K562 (cell line): ENCODE measurements at regions not wholly inside any gene's neighbourhood (a gene's known extent, or its start where the extent isn't known, plus 50 kb on each side); places are given as distances from the start of the nearest gene placed in this dataset.

Experiments
- ATAC-seq: fragments of 200-7000 bp; cut with Tn5 transposase; 3 replicates; pipeline ENCODE4 v1.9.1; 2020; ENCODE audit warnings: moderate library complexity
- BruUV-seq: library from RNA; stranded (reverse); fragments of 400-500 nt; replicated peaks from 2 replicates; lab custom pipeline; 2021; lab: Mats Ljungman, UMichigan
- CTCF ChIA-PET: fragments of 300-600 bp; formaldehyde crosslinking; extraction: SDS; loops from one replicate; lab custom pipeline; 2021; ENCODE audit warnings: low intra/inter-chr PET ratio; lab: Yijun Ruan, JAX
- POLR2A ChIA-PET: fragments of 300-600, 350-650 bp; sonication (Branson Sonifier 250); formaldehyde crosslinking; extraction: SDS; loops from one replicate; lab custom pipeline; 2021; ENCODE audit warnings: antibody characterized with exemption, inconsistent platforms; lab: Yijun Ruan, JAX
- DNase-seq, 4 experiments: peaks; one replicate each; pipeline versions ENCODE4 v3.0.0 to v3.0.0-alpha.2; 2011 to 2018; ENCODE audit warnings: low spot score in 3 of 4, mixed read lengths in 3 of 4; ENCODE audit errors: extremely low read depth in 1 of 4
- FAIRE-seq: peaks from 2 replicates; lab custom pipeline; 2011; peaks lifted over from hg19 to GRCh38; lab: Jason Lieb, UNC
- H2AFZ ChIP-seq: 2 replicates; pipeline ENCODE4 v1.6.0; 2011; ENCODE audit warnings: low read depth, low read length, control low read depth, inconsistent platforms
- H3K27ac ChIP-seq: fragments of 200-600 bp; 3 replicates; pipeline ENCODE4 v1.8.0; 2011; ENCODE audit warnings: low read depth, mild to moderate bottlenecking, control low read depth, inconsistent platforms, low read length, moderate library complexity, mixed read lengths; ENCODE audit errors: extremely low read depth
- H3K27me3 ChIP-seq, 2 experiments: fragments of 300-600 bp in 1 of 2; 2 replicates in 1 of 2; 3 replicates in 1 of 2; pipeline versions ENCODE4 v1.6.0 to v1.8.0; 2011; ENCODE audit warnings: inconsistent platforms in 2 of 2, low read length in 2 of 2, mild to moderate bottlenecking in 1 of 2, mixed read lengths in 1 of 2, moderate library complexity in 1 of 2; ENCODE audit not compliant: control insufficient read depth in 2 of 2, insufficient read depth in 2 of 2
- H3K36me3 ChIP-seq: fragments of 300-600 bp; 3 replicates; pipeline ENCODE4 v1.8.0; 2011; ENCODE audit warnings: mild to moderate bottlenecking, low read length, inconsistent platforms; ENCODE audit not compliant: control insufficient read depth, insufficient read depth
- H3K4me1 ChIP-seq, 2 experiments: fragments of 200-600 bp in 1 of 2; replicated peaks in 1 of 2; 2 replicates in 1 of 2; 3 replicates in 1 of 2; pipeline versions ENCODE4 v1.5.1 to v1.8.0; 2011; ENCODE audit warnings: inconsistent platforms in 2 of 2, low read length in 2 of 2, mild to moderate bottlenecking in 1 of 2, mixed read lengths in 1 of 2, moderate library complexity in 1 of 2; ENCODE audit not compliant: control insufficient read depth in 2 of 2, insufficient read depth in 2 of 2
- H3K4me2 ChIP-seq: 2 replicates; pipeline ENCODE4 v1.6.1; 2011; ENCODE audit warnings: low read length, control low read depth, inconsistent platforms, mixed read lengths; ENCODE audit not compliant: insufficient read depth
- H3K4me3 ChIP-seq: fragments of 200-600 bp; sonication (generic), shearing (Covaris generic); 2 replicates; pipeline ENCODE4 v1.5.1; 2016; ENCODE audit warnings: control low read depth, inconsistent platforms
- H3K79me2 ChIP-seq: fragments of 200-600 bp; 3 replicates; pipeline ENCODE4 v1.8.0; 2011; ENCODE audit warnings: low read length, inconsistent platforms; ENCODE audit not compliant: control insufficient read depth, insufficient read depth
- H3K9ac ChIP-seq, 2 experiments: 2 replicates each; pipeline versions ENCODE4 v1.6.0 to v1.6.1; 2011; ENCODE audit warnings: low read depth in 2 of 2, low read length in 2 of 2, control low read depth in 1 of 2, inconsistent platforms in 1 of 2, mild to moderate bottlenecking in 1 of 2, mixed read lengths in 1 of 2; ENCODE audit not compliant: insufficient read depth in 1 of 2
- H3K9me1 ChIP-seq: one replicate; pipeline ENCODE4 v1.6.0; 2011; ENCODE audit warnings: inconsistent platforms, mild to moderate bottlenecking, low read length, moderate library complexity; ENCODE audit not compliant: control insufficient read depth, insufficient read depth
- H3K9me3 ChIP-seq: replicated peaks from 2 replicates; pipeline ENCODE4 v1.5.1; 2011; ENCODE audit warnings: low read depth, low read length, inconsistent platforms; ENCODE audit not compliant: control insufficient read depth, insufficient read depth
- H4K20me1 ChIP-seq: replicated peaks from 2 replicates; pipeline ENCODE4 v1.6.1; 2011; ENCODE audit warnings: low read length, inconsistent platforms, mixed read lengths; ENCODE audit not compliant: control insufficient read depth, insufficient read depth
- ELF2 ChIP-seq: fragments of 250-450 bp; sonication (Bioruptor Pico); IDR thresholded peaks from 2 replicates; pipeline ENCODE4 v1.5.0; 2021; ENCODE audit warnings: mild to moderate bottlenecking
- FIP1L1 ChIP-seq: fragments of 200-400 bp; formaldehyde crosslinking; IDR thresholded peaks from 2 replicates; pipeline ENCODE4 v1.6.1; 2018; ENCODE audit warnings: mild to moderate bottlenecking, low read depth, low read length; ENCODE audit not compliant: poor library complexity, severe bottlenecking
- FOXJ2 ChIP-seq: fragments of 200-800 bp; sonication (Bioruptor generic); IDR thresholded peaks from 2 replicates; pipeline ENCODE4 v1.6.1; 2016; ENCODE audit warnings: missing genetic modification characterization, missing compliant biosample characterization
- NCOA1 ChIP-seq: fragments of 450-650 bp; IDR thresholded peaks from 2 replicates; pipeline ENCODE4 v1.6.1; 2016; ENCODE audit warnings: low read depth
- NFYB ChIP-seq: IDR thresholded peaks from 2 replicates; pipeline ENCODE4 v1.6.1; 2011; ENCODE audit warnings: mild to moderate bottlenecking, moderate library complexity; ENCODE audit not compliant: insufficient read length; ENCODE audit errors: extremely low read depth
- PREB ChIP-seq: sonication (generic); formaldehyde crosslinking; IDR thresholded peaks from 2 replicates; pipeline ENCODE4 v1.8.1; 2023; ENCODE audit warnings: mild to moderate bottlenecking, missing genetic modification reagents
- ZBTB7A ChIP-seq: IDR thresholded peaks from 2 replicates; pipeline ENCODE4 v1.6.1; 2011; ENCODE audit warnings: low read depth, mild to moderate bottlenecking, low read length, moderate library complexity, borderline replicate concordance; ENCODE audit not compliant: control insufficient read depth
- ZNF12 ChIP-seq: sonication (generic); formaldehyde crosslinking; IDR thresholded peaks from 2 replicates; pipeline ENCODE4 v1.4.0; 2020; ENCODE audit warnings: mild to moderate bottlenecking, missing genetic modification reagents
- ZNF586 ChIP-seq: fragments of 450-650 bp; formaldehyde crosslinking; conservative IDR thresholded peaks from 2 replicates; pipeline ENCODE4 v1.4.0; 2020; ENCODE audit warnings: mild to moderate bottlenecking, moderate library complexity
- WGBS: fragments of 100-300 bp; shearing (Covaris generic); methylation state at CpG from one replicate; pipeline ENCODE4 v1.1.6; 2016; ENCODE audit warnings: low coverage, mixed read lengths; ENCODE audit not compliant: insufficient coverage; ENCODE audit errors: missing lambda C conversion rate; 5-methylcytosine and 5-hydroxymethylcytosine counted together
- in situ Hi-C: fragments of 300-500 bp; cut with MboI; formaldehyde crosslinking; loops from 4 replicates; pipeline ENCODE4 v1.15.0; 2018; ENCODE audit warnings: inconsistent platforms, mixed read lengths
- intact Hi-C: fragments of 100-400 bp; cut with micrococcal nuclease; formaldehyde crosslinking; loops from 2 replicates; pipeline ENCODE4 v1.14.2; 2022
- TF ChIP-seq, protein P1 (sequence below), 2 experiments: fragments of 450-650 bp; IDR thresholded peaks; 2 replicates each; pipeline ENCODE4 v1.6.1; 2018; ENCODE audit warnings: mild to moderate bottlenecking in 2 of 2, low read depth in 1 of 2; ENCODE audit not compliant: partially characterized antibody in 2 of 2

DNA sequence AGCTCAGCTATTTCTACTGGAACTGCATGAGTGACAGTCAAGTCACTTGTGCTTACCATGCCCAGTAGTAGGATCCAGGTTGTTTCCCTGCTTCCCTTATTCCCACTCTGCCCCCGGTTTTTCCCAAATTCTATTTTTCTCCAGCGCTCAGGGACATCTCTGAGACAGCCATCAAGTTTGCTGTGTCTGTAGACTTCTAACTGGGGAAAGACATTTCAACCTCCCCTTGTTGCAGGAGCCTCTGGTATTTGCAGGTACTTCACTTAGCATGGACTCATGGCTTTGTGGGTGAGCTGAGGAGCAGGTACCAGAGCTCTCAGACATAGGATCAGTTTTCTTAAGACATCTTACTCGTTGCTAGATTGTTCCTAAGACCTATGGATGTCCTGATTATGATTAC is 801.6 kb upstream of the RBFOX1 start:
- ChIA-PET POLR2A (no interaction called here), CTCF (no interaction called here)
- intact Hi-C loops: no loop called here
- Histone ChIP-seq H3K4me2 (no peak overlapping the region), H2AFZ (no peak overlapping the region), H3K4me3 (no peak overlapping the region), H3K9me3 (no peaks in the 10 kb centered on the region), H3K9me1 (no peaks in the 10 kb centered on the region), H4K20me1 (no peaks in the 10 kb centered on the region), H3K9ac (no peak overlapping the region), H3K27me3 (no peaks in the 10 kb centered on the region), H3K79me2 (no peaks in the 10 kb centered on the region), H3K36me3 (no peaks in the 10 kb centered on the region), H3K27ac (no peak overlapping the region), H3K4me1 (no peaks in the 10 kb centered on the region)
- in situ Hi-C loops: no loop called here
- FAIRE-seq (no peak), DNase-seq (no peak), ATAC-seq (no peak)
- TF ChIP-seq PREB (CRISPR knock-in tag): no peak
- no peak for TF ChIP-seq FIP1L1
- no peak for TF ChIP-seq NCOA1
- TF ChIP-seq ZNF586 (CRISPR knock-in tag): no peak
- TF ChIP-seq FOXJ2 (tag): no peak
- no peak for TF ChIP-seq ZNF12 (CRISPR knock-in tag)
- BruUV-seq: no TSS peak
- WGBS: 0% methylated on average over 3 of the region's 3 CpGs

GRCh38 chr16:6528217-6528616 is 804.4 kb upstream of the RBFOX1 start:
- in situ Hi-C loops: no loop called here
- FAIRE-seq (no peak), DNase-seq (no peak), ATAC-seq (no peak)
- Histone ChIP-seq H3K27me3 (no peaks in the 10 kb centered on the region; a peak in 1 of 5 replicates), H3K36me3 (no peaks in the 10 kb centered on the region), H3K4me3 (no peak overlapping the region), H3K4me1 (no peaks in the 10 kb centered on the region), H3K79me2 (no peaks in the 10 kb centered on the region), H3K9ac (no peak overlapping the region), H3K9me1 (no peaks in the 10 kb centered on the region), H3K27ac (no peak overlapping the region), H3K4me2 (no peak overlapping the region), H3K9me3 (no peaks in the 10 kb centered on the region), H2AFZ (no peak overlapping the region), H4K20me1 (no peaks in the 10 kb centered on the region)
- intact Hi-C loops: no loop called here
- BruUV-seq: no TSS peak
- ChIA-PET POLR2A (no interaction called here), CTCF (no interaction called here)
- WGBS: 0% methylated on average over 2 of the region's 2 CpGs
- TF ChIP-seq NFYB: no peak
- no peak for TF ChIP-seq ZBTB7A
- TF ChIP-seq, protein P1, sequence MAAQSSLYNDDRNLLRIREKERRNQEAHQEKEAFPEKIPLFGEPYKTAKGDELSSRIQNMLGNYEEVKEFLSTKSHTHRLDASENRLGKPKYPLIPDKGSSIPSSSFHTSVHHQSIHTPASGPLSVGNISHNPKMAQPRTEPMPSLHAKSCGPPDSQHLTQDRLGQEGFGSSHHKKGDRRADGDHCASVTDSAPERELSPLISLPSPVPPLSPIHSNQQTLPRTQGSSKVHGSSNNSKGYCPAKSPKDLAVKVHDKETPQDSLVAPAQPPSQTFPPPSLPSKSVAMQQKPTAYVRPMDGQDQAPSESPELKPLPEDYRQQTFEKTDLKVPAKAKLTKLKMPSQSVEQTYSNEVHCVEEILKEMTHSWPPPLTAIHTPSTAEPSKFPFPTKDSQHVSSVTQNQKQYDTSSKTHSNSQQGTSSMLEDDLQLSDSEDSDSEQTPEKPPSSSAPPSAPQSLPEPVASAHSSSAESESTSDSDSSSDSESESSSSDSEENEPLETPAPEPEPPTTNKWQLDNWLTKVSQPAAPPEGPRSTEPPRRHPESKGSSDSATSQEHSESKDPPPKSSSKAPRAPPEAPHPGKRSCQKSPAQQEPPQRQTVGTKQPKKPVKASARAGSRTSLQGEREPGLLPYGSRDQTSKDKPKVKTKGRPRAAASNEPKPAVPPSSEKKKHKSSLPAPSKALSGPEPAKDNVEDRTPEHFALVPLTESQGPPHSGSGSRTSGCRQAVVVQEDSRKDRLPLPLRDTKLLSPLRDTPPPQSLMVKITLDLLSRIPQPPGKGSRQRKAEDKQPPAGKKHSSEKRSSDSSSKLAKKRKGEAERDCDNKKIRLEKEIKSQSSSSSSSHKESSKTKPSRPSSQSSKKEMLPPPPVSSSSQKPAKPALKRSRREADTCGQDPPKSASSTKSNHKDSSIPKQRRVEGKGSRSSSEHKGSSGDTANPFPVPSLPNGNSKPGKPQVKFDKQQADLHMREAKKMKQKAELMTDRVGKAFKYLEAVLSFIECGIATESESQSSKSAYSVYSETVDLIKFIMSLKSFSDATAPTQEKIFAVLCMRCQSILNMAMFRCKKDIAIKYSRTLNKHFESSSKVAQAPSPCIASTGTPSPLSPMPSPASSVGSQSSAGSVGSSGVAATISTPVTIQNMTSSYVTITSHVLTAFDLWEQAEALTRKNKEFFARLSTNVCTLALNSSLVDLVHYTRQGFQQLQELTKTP (IDR thresholded peaks at IDR 0.05; ENCODE audit: low read depth in 1 of 2, partially characterized antibody in 2 of 2): no peak
- no peak for TF ChIP-seq ELF2 (CRISPR knock-in tag)
